ENCODE measurements at regions not wholly inside any gene's neighbourhood (a gene's known extent, or its start where the extent isn't known, plus 50 kb on each side); places are given as distances from the start of the nearest gene placed in this dataset.

GRCh38 chr1:217184854-217185253 is 446.0 kb downstream of the GPATCH2 start:
- Histone ChIP-seq H3K27me3 (no peaks in the 10 kb centered on the region), H3K36me3 (no peaks in the 10 kb centered on the region), H3K27ac (no peak overlapping the region), H3K9ac (ENCODE audit: low read depth in 2 of 2, low read length in 2 of 2) (no peak overlapping the region), H3K4me3 (no peak overlapping the region), H3K4me1 (no peaks in the 10 kb centered on the region), H3K9me3 (no peaks in the 10 kb centered on the region)
- DNase-seq: no peak
- TF ChIP-seq CTCF (IDR thresholded peaks at IDR 0.05): no peak
- intact Hi-C loops (cut with DNase I): no loop called here

- DNase-seq: no peak
- Histone ChIP-seq H3K27ac (no peak overlapping the region), H3K9me3 (no peaks in the 10 kb centered on the region), H3K4me1 (no peaks in the 10 kb centered on the region), H3K36me3 (no peaks in the 10 kb centered on the region), H3K4me3 (no peak overlapping the region), H3K9ac (ENCODE audit: low read depth in 2 of 2, low read length in 2 of 2) (no peak overlapping the region), H3K27me3 (no peaks in the 10 kb centered on the region)
- no peak for TF ChIP-seq CTCF (IDR thresholded peaks at IDR 0.05)
- intact Hi-C loops (cut with DNase I): no loop called here
These were observed 447.9 kb downstream of the GPATCH2 start for GRCh38 chr1:217182992-217183391.

GRCh38 chr1:217181756-217182155 is 449.1 kb downstream of the GPATCH2 start:
- intact Hi-C loops (cut with DNase I): no loop called here
- Histone ChIP-seq H3K4me3 (no peak overlapping the region), H3K9me3 (no peaks in the 10 kb centered on the region), H3K27ac (no peak overlapping the region), H3K36me3 (no peaks in the 10 kb centered on the region), H3K9ac (ENCODE audit: low read depth in 2 of 2, low read length in 2 of 2) (no peak overlapping the region), H3K4me1 (no peaks in the 10 kb centered on the region), H3K27me3 (no peaks in the 10 kb centered on the region)
- no peak for TF ChIP-seq CTCF (IDR thresholded peaks at IDR 0.05)
- DNase-seq: no peak

GRCh38 chr1:217181176-217181746 is 449.6 kb downstream of the GPATCH2 start:
- H3K9me3 ChIP-seq: no peaks in the 10 kb centered on the region
- TF ChIP-seq CTCF (IDR thresholded peaks at IDR 0.05): no peak
- no peaks in the 10 kb centered on the region for H3K27me3 ChIP-seq
- no peak overlapping the region for H3K27ac ChIP-seq
- H3K36me3 ChIP-seq: no peaks in the 10 kb centered on the region
- no peak for DNase-seq
- no peaks in the 10 kb centered on the region for H3K4me1 ChIP-seq
- intact Hi-C loops (cut with DNase I): no loop called here
- no peak overlapping the region for H3K4me3 ChIP-seq
- H3K9ac ChIP-seq (ENCODE audit: low read depth in 2 of 2, low read length in 2 of 2): no peak overlapping the region

- no peak for TF ChIP-seq CTCF (IDR thresholded peaks at IDR 0.05)
- no peak for DNase-seq
- Histone ChIP-seq H3K4me1 (no peaks in the 10 kb centered on the region), H3K27me3 (no peaks in the 10 kb centered on the region), H3K4me3 (no peak overlapping the region), H3K36me3 (no peaks in the 10 kb centered on the region), H3K9me3 (no peaks in the 10 kb centered on the region), H3K27ac (no peak overlapping the region), H3K9ac (ENCODE audit: low read depth in 2 of 2, low read length in 2 of 2) (no peak overlapping the region)
- intact Hi-C loops (cut with DNase I): no loop called here
These were observed 450.4 kb downstream of the GPATCH2 start for GRCh38 chr1:217180443-217180842.
